ENCODE measurements at regions not wholly inside any gene's neighbourhood (a gene's known extent, or its start where the extent isn't known, plus 50 kb on each side); places are given as distances from the start of the nearest gene placed in this dataset.

DNA sequence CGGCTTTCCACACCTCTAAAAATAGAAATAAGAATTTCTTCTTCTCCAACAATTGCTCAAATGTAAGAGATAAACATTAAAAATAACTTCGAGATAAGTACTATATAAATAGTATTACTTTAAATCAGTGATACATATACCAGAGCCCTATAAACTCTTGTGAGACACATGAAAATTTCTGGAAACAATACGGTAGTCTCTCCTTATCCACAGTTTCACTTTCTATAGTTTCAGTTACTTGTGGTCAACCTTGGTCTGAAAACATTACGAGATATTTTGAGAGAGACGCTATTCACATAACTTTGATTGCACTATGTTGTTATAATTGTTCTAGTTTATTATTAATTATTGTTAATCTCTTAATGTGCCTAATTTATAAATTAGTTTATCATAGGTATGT, 101.5 kb upstream of the CXXC4 start:
- TF ChIP-seq TAF1 (IDR thresholded peaks at IDR 0.05; ENCODE audit: borderline replicate concordance, insufficient read depth, low read length) (no peak), SIN3A (IDR thresholded peaks at IDR 0.05; ENCODE audit: borderline replicate concordance, insufficient read depth, low read length) (no peak), POLR2AphosphoS5 (IDR thresholded peaks at IDR 0.05; ENCODE audit: low read depth, low read length) (no peak), FOXP2 (optimal IDR thresholded peaks at IDR 0.05; ENCODE audit: borderline replicate concordance, extremely low read depth, extremely low read length, insufficient read depth) (no peak)
- TF ChIP-seq, protein P1, sequence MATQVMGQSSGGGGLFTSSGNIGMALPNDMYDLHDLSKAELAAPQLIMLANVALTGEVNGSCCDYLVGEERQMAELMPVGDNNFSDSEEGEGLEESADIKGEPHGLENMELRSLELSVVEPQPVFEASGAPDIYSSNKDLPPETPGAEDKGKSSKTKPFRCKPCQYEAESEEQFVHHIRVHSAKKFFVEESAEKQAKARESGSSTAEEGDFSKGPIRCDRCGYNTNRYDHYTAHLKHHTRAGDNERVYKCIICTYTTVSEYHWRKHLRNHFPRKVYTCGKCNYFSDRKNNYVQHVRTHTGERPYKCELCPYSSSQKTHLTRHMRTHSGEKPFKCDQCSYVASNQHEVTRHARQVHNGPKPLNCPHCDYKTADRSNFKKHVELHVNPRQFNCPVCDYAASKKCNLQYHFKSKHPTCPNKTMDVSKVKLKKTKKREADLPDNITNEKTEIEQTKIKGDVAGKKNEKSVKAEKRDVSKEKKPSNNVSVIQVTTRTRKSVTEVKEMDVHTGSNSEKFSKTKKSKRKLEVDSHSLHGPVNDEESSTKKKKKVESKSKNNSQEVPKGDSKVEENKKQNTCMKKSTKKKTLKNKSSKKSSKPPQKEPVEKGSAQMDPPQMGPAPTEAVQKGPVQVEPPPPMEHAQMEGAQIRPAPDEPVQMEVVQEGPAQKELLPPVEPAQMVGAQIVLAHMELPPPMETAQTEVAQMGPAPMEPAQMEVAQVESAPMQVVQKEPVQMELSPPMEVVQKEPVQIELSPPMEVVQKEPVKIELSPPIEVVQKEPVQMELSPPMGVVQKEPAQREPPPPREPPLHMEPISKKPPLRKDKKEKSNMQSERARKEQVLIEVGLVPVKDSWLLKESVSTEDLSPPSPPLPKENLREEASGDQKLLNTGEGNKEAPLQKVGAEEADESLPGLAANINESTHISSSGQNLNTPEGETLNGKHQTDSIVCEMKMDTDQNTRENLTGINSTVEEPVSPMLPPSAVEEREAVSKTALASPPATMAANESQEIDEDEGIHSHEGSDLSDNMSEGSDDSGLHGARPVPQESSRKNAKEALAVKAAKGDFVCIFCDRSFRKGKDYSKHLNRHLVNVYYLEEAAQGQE (IDR thresholded peaks at IDR 0.05; ENCODE audit: insufficient read depth in 1 of 2, low read depth in 2 of 2, low read length in 2 of 2) = no peak

DNA sequence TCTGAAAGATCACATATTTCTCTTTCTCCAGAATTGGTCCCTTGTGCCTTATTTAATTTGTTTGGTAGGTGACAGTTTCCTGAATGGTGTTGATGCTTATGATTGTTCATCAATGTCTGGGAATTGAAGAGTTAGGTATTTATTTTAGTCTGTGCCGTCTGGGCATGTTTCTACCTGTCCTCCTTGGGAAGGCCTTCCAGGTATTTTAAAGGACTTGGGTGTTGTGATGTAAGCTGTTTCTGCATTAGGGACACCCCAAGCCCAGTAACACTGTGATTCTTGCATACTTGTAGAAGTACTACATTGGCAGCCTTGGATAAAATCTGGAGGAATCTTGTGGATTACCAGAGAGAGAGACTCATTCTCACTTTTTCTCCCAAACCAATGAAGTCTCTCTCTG, 120.8 kb upstream of the CXXC4 start:
- TF ChIP-seq POLR2AphosphoS5 (IDR thresholded peaks at IDR 0.05; ENCODE audit: low read depth, low read length) (no peak), SIN3A (IDR thresholded peaks at IDR 0.05; ENCODE audit: borderline replicate concordance, insufficient read depth, low read length) (no peak), TAF1 (IDR thresholded peaks at IDR 0.05; ENCODE audit: borderline replicate concordance, insufficient read depth, low read length) (no peak), FOXP2 (optimal IDR thresholded peaks at IDR 0.05; ENCODE audit: borderline replicate concordance, extremely low read depth, extremely low read length, insufficient read depth) (no peak)
- TF ChIP-seq, protein P1 (IDR thresholded peaks at IDR 0.05; ENCODE audit: insufficient read depth in 1 of 2, low read depth in 2 of 2, low read length in 2 of 2) = no peak

DNA sequence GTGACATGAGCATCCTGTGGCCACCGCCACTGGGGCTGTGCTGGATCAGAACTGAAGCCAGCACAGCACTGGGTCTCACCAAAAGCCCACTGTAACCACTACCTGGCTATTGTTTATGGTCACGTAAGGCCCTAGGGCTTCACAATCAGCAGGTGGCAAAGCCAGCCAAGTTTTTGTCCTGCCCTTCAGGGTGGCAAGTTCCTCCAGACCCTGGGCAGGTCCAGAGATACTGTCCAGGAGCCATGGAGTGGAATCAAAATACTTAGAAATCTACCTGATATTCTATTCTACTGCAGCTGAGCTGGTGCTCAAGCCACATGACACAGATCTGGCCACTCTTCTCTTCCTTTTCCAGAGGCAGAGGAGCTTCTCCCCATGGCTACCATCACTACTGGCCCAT, 121.2 kb upstream of the CXXC4 start:
- TF ChIP-seq SIN3A (IDR thresholded peaks at IDR 0.05; ENCODE audit: borderline replicate concordance, insufficient read depth, low read length) (no peak), POLR2AphosphoS5 (IDR thresholded peaks at IDR 0.05; ENCODE audit: low read depth, low read length) (no peak), TAF1 (IDR thresholded peaks at IDR 0.05; ENCODE audit: borderline replicate concordance, insufficient read depth, low read length) (no peak)
- TF ChIP-seq, protein P1 (IDR thresholded peaks at IDR 0.05; ENCODE audit: insufficient read depth in 1 of 2, low read depth in 2 of 2, low read length in 2 of 2) = no peak

DNA sequence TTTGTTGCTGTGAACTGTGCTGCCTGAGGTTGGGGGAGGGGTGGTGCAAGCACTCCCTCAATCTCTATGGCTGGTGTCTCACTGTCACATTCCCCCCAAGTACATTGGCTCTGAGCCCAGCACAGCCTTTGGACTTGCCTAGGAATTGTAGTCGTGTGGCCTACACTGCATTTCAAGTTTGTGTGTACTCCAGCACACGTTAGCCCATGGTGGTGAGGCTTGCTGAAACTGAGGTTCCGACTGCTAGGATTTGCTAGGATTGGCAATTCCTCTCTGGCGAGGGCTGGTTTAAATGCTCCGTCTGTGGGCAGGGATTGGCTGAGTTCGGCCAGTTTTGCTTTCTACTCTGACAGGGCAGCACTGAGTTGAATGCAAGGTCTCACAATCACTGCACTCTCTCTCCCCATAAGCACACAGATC, 121.7 kb upstream of the CXXC4 start:
- no peak for TF ChIP-seq SIN3A (IDR thresholded peaks at IDR 0.05; ENCODE audit: borderline replicate concordance, insufficient read depth, low read length)
- TF ChIP-seq FOXP2 (optimal IDR thresholded peaks at IDR 0.05; ENCODE audit: borderline replicate concordance, extremely low read depth, extremely low read length, insufficient read depth) = no peak
- TF ChIP-seq POLR2AphosphoS5 (IDR thresholded peaks at IDR 0.05; ENCODE audit: low read depth, low read length) = no peak
- no peak for TF ChIP-seq TAF1 (IDR thresholded peaks at IDR 0.05; ENCODE audit: borderline replicate concordance, insufficient read depth, low read length)

DNA sequence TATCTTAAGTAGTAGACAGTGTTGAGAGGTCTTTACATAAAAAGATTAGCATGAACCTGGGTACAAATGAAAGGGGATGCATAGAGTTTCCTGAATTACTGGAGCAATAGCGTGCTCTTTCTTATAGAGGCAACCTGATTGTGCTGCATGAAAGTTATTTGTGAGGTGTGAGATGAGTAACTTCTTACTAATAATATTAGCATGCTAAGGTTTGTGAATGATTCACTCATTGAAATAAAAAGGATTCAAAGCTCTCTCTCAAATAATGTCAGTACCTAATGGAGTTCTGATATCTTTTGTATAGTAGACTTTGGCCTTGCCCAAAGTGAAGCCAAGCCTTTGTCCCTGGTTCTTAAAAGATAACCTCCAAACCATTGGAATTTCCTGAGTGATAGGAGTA, 131.0 kb upstream of the CXXC4 start:
- no peak for TF ChIP-seq SIN3A (IDR thresholded peaks at IDR 0.05; ENCODE audit: borderline replicate concordance, insufficient read depth, low read length)
- TF ChIP-seq, protein P1 (IDR thresholded peaks at IDR 0.05; ENCODE audit: insufficient read depth in 1 of 2, low read depth in 2 of 2, low read length in 2 of 2) = no peak
- no peak for TF ChIP-seq FOXP2 (optimal IDR thresholded peaks at IDR 0.05; ENCODE audit: borderline replicate concordance, extremely low read depth, extremely low read length, insufficient read depth)
- no peak for TF ChIP-seq TAF1 (IDR thresholded peaks at IDR 0.05; ENCODE audit: borderline replicate concordance, insufficient read depth, low read length)
- TF ChIP-seq POLR2AphosphoS5 (IDR thresholded peaks at IDR 0.05; ENCODE audit: low read depth, low read length) = no peak

Measured in PFSK-1 (cell line).